HEK293T (cell line): ENCODE measurements at regions not wholly inside any gene's neighbourhood (a gene's known extent, or its start where the extent isn't known, plus 50 kb on each side); places are given as distances from the start of the nearest gene placed in this dataset.

Source experiments
- ARNT ChIP-seq: fragments of 450-650 bp; IDR thresholded peaks from 2 replicates; pipeline ENCODE4 v1.6.1; 2017; ENCODE audit warnings: mild to moderate bottlenecking
- BHLHE40 ChIP-seq: fragments of 450-650 bp; IDR thresholded peaks from 2 replicates; pipeline ENCODE4 v1.6.1; 2016; ENCODE audit warnings: mild to moderate bottlenecking, moderate library complexity, borderline replicate concordance
- ELF4 ChIP-seq: fragments of 450-650 bp; IDR thresholded peaks from 2 replicates; pipeline ENCODE4 v1.6.1; 2017; ENCODE audit warnings: antibody characterized with exemption
- FOXA1 ChIP-seq: fragments of 450-650 bp; IDR thresholded peaks from 2 replicates; pipeline ENCODE4 v1.6.1; 2016; ENCODE audit warnings: mild to moderate bottlenecking
- FOXK2 ChIP-seq: fragments of 450-650 bp; IDR thresholded peaks from 2 replicates; pipeline ENCODE4 v1.6.1; 2016; ENCODE audit warnings: mild to moderate bottlenecking
- HDGF ChIP-seq: fragments of 450-650 bp; IDR thresholded peaks from 2 replicates; pipeline ENCODE4 v1.6.1; 2017; ENCODE audit warnings: antibody characterized with exemption, borderline replicate concordance
- NFRKB ChIP-seq: fragments of 450-650 bp; IDR thresholded peaks from 2 replicates; pipeline ENCODE4 v1.6.1; 2016; ENCODE audit warnings: mild to moderate bottlenecking, moderate library complexity
- SP1 ChIP-seq: fragments of 450-650 bp; IDR thresholded peaks from 2 replicates; pipeline ENCODE4 v1.6.1; 2017
- SUZ12 ChIP-seq: fragments of 450-650 bp; IDR thresholded peaks from 2 replicates; pipeline ENCODE4 v1.6.1; 2016; ENCODE audit warnings: mild to moderate bottlenecking
- TARDBP ChIP-seq: fragments of 450-650 bp; IDR thresholded peaks from 2 replicates; pipeline ENCODE4 v1.6.1; 2016
- ZNF384 ChIP-seq: fragments of 450-650 bp; IDR thresholded peaks from 2 replicates; pipeline ENCODE4 v1.6.1; 2016

- TF ChIP-seq BHLHE40 (no peak), NFRKB (no peak), ZNF384 (no peak), ELF4 (no peak), FOXA1 (no peak), SUZ12 (no peak), SP1 (no peak), TARDBP (no peak), HDGF (no peak), ARNT (no peak), FOXK2 (no peak)
Measured at GRCh38 chr13:59494560-59494970, 669.2 kb downstream of the DIAPH3 start.
